ENCODE measurements at regions not wholly inside any gene's neighbourhood (a gene's known extent, or its start where the extent isn't known, plus 50 kb on each side); places are given as distances from the start of the nearest gene placed in this dataset.
A peak's percentile ranks its signal among the peaks of the same experiment; 100 is the strongest.
"Not testable (repeated sequence)": the region's sequence is repeated elsewhere in the genome, so short reads cannot be mapped to it uniquely, and the experiment has no call there.

DNA sequence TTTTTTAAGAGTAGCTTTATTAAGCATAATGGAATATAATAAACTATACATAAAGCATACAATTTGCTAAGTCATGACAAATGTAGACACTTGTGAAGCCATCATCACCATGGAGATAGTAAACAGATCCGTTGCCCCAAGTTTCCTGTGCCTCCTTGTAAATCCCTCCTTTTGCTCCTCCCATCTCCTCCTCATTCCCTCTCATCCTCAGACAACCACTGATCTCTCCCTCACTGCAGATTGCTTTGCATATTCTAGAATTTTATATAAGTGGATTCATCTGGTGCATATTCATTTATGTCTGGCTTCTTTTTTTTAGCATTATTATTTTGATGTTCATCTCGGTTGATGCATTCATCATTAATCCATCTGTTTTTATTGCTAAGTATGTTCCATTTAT lies 67.0 kb downstream of the CYTL1 start:
- Histone ChIP-seq H4K20me1 (ENCODE audit: control insufficient read depth, insufficient read depth, insufficient read length) (no peaks in the 10 kb centered on the region), H3K56ac (ENCODE audit: insufficient read length, low read depth, low read length) (no peak overlapping the region), H3T11ph (ENCODE audit: low read length) (no peak overlapping the region), H3K4me1 (ENCODE audit: insufficient read depth, low read length) (no peaks in the 10 kb centered on the region), H2BK15ac (ENCODE audit: low read depth, low read length) (no peak overlapping the region), H3K79me1 (ENCODE audit: insufficient read depth, low read depth, low read length, poor library complexity, severe bottlenecking) (no peaks in the 10 kb centered on the region), H3K23me2 (ENCODE audit: insufficient read length, low read depth, low read length, poor library complexity, severe bottlenecking) (peaks cover 3% of the 10 kb centered on the region), H2BK5ac (ENCODE audit: insufficient read length, low read length) (no peak overlapping the region), H2AFZ (ENCODE audit: low read length) (no peak overlapping the region), H4K91ac (ENCODE audit: insufficient read length, low read depth, low read length) (no peak overlapping the region), H2BK120ac (ENCODE audit: low read depth, low read length, poor library complexity, severe bottlenecking) (no peak overlapping the region), H4K8ac (replicated peaks; ENCODE audit: insufficient read length, low read depth, low read length) (no peak overlapping the region), H2AK5ac (ENCODE audit: insufficient read length, low read length) (no peak overlapping the region), H3K9me3 (ENCODE audit: control insufficient read depth, low read depth, low read length) (no peaks in the 10 kb centered on the region), H3K14ac (ENCODE audit: insufficient read depth, low read length) (no peak overlapping the region), H3K79me2 (ENCODE audit: insufficient read depth, low read length) (no peaks in the 10 kb centered on the region), H2BK12ac (ENCODE audit: insufficient read length, low read depth, low read length) (no peak overlapping the region), H3K18ac (ENCODE audit: insufficient read length, low read depth, low read length) (no peak overlapping the region), H4K5ac (ENCODE audit: insufficient read length, low read depth, low read length) (no peak overlapping the region), H3K27me3 (ENCODE audit: insufficient read depth, low read length) (no peaks in the 10 kb centered on the region), H3K4me2 (ENCODE audit: insufficient read depth, insufficient read length, low read length) (no peak overlapping the region), H3K4ac (ENCODE audit: low read depth, low read length) (no peak overlapping the region), H3K23ac (ENCODE audit: insufficient read length, low read depth, low read length) (no peak overlapping the region), H3K9ac (ENCODE audit: extremely low read depth, insufficient read length, low read length) (no peak overlapping the region), H3K27ac (ENCODE audit: insufficient read length, low read depth, low read length) (no peak overlapping the region), H2BK20ac (ENCODE audit: low read depth, low read length, poor library complexity, severe bottlenecking) (no peak overlapping the region)
- WGBS (ENCODE audit: extremely low coverage, insufficient read length, low lambda C conversion rate) = no CpG with 5 or more reads among the region's 2 CpGs
- H3K27me3 Mint-ChIP-seq (ENCODE audit: low read depth) = peaks cover 6% of the 10 kb centered on the region
- H3K4me1 Mint-ChIP-seq = peaks cover 0 to 4% of the 10 kb centered on the region in 2 experiments; a peak in 2 of 4 replicates
- H3K27ac Mint-ChIP-seq = no peak overlapping the region
- peaks cover 0 to 3% of the 10 kb centered on the region in 2 experiments; a peak in 1 of 5 replicates for H3K9me3 Mint-ChIP-seq
- TF ChIP-seq, protein P1, sequence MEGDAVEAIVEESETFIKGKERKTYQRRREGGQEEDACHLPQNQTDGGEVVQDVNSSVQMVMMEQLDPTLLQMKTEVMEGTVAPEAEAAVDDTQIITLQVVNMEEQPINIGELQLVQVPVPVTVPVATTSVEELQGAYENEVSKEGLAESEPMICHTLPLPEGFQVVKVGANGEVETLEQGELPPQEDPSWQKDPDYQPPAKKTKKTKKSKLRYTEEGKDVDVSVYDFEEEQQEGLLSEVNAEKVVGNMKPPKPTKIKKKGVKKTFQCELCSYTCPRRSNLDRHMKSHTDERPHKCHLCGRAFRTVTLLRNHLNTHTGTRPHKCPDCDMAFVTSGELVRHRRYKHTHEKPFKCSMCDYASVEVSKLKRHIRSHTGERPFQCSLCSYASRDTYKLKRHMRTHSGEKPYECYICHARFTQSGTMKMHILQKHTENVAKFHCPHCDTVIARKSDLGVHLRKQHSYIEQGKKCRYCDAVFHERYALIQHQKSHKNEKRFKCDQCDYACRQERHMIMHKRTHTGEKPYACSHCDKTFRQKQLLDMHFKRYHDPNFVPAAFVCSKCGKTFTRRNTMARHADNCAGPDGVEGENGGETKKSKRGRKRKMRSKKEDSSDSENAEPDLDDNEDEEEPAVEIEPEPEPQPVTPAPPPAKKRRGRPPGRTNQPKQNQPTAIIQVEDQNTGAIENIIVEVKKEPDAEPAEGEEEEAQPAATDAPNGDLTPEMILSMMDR (conservative IDR thresholded peaks at IDR 0.05) = no peak
- no peak for DNase-seq
- no peak overlapping the region for H3K4me3 Mint-ChIP-seq
- no peaks in the 10 kb centered on the region; a peak in 1 of 7 replicates for H3K36me3 Mint-ChIP-seq (ENCODE audit: insufficient read depth in 1 of 3, low read depth in 3 of 3)

DNA sequence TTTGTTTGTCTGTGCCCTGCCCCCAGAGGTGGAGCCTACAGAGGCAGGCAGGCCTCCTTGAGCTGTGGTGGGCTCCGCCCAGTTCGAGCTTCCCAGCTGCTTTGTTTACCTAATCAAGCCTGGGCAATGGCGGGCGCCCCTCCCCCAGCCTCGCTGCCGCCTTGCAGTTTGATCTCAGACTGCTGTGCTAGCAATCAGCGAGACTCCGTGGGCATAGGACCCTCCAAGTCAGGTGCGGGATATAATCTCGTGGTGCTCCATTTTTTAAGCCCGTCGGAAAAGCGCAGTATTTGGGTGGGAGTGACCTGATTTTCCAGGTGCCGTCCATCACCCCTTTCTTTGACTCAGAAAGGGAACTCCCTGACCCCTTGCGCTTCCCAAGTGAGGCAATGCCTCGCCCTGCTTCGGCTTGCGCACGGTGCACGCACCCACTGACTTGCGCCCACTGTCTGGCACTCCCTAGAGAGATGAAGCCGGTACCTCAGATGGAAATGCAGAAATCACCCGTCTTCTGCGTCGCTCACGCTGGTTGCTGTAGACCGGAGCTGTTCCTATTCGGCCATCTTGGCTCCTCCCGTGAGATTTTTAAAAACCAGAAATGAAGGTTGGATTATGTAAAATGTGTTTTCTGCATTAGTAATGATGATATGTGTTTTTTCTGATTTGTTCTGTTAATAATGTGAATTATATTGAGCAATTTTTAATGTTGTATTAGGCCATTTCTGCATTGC lies 59.7 kb downstream of the CYTL1 start:
- H3K79me2 ChIP-seq (ENCODE audit: insufficient read depth, low read length); H3K23ac ChIP-seq (ENCODE audit: insufficient read length, low read depth, low read length); H3K4ac ChIP-seq (ENCODE audit: low read depth, low read length); H4K20me1 ChIP-seq (ENCODE audit: control insufficient read depth, insufficient read depth, insufficient read length); H3K4me2 ChIP-seq (ENCODE audit: insufficient read depth, insufficient read length, low read length); H3K56ac ChIP-seq (ENCODE audit: insufficient read length, low read depth, low read length); H3K23me2 ChIP-seq (ENCODE audit: insufficient read length, low read depth, low read length, poor library complexity, severe bottlenecking); H3K27ac ChIP-seq (ENCODE audit: insufficient read length, low read depth, low read length); H2AFZ ChIP-seq (ENCODE audit: low read length); H3K4me1 Mint-ChIP-seq; H2BK120ac ChIP-seq (ENCODE audit: low read depth, low read length, poor library complexity, severe bottlenecking); H2BK5ac ChIP-seq (ENCODE audit: insufficient read length, low read length); H2BK12ac ChIP-seq (ENCODE audit: insufficient read length, low read depth, low read length); H3K27me3 ChIP-seq (ENCODE audit: insufficient read depth, low read length); H4K91ac ChIP-seq (ENCODE audit: insufficient read length, low read depth, low read length); H3K79me1 ChIP-seq (ENCODE audit: insufficient read depth, low read depth, low read length, poor library complexity, severe bottlenecking); H2BK15ac ChIP-seq (ENCODE audit: low read depth, low read length); H4K5ac ChIP-seq (ENCODE audit: insufficient read length, low read depth, low read length); H3K4me1 ChIP-seq (ENCODE audit: insufficient read depth, low read length); H4K8ac ChIP-seq (replicated peaks; ENCODE audit: insufficient read length, low read depth, low read length); H3K14ac ChIP-seq (ENCODE audit: insufficient read depth, low read length); DNase-seq; H3K27me3 Mint-ChIP-seq (ENCODE audit: low read depth); H2BK20ac ChIP-seq (ENCODE audit: low read depth, low read length, poor library complexity, severe bottlenecking); H3K18ac ChIP-seq (ENCODE audit: insufficient read length, low read depth, low read length); H3T11ph ChIP-seq (ENCODE audit: low read length); H2AK5ac ChIP-seq (ENCODE audit: insufficient read length, low read length): not testable (repeated sequence)
- Histone ChIP-seq H3K9me3 (ENCODE audit: control insufficient read depth, low read depth, low read length) (peaks cover 15% of the 10 kb centered on the region), H3K9ac (ENCODE audit: extremely low read depth, insufficient read length, low read length) (peak overlapping the region; percentile 50)
- H3K27ac Mint-ChIP-seq = peak overlapping the region in 1 of 3 experiments; percentile 93; a peak in 1 of 7 replicates
- no CpG with 5 or more reads among the region's 29 CpGs for WGBS (ENCODE audit: extremely low coverage, insufficient read length, low lambda C conversion rate)
- H3K4me3 Mint-ChIP-seq = peak overlapping the region in 1 of 2 experiments; percentile 62; a peak in 2 of 5 replicates
- peaks cover 39 to 46% of the 10 kb centered on the region in 2 experiments for H3K9me3 Mint-ChIP-seq
- H3K36me3 Mint-ChIP-seq (ENCODE audit: insufficient read depth in 1 of 3, low read depth in 3 of 3) = peaks cover 6 to 27% (median 22%) of the 10 kb centered on the region in 3 experiments

Data from H9 (cell line).